Activated naive CD4-positive, alpha-beta T cell treated with anti-CD3 and anti-CD28 coated beads, Interleukin-2, amount 10 ng/mL, durations not matched to agents 7 days and 5 days (primary cell): ENCODE measurements at regions not wholly inside any gene's neighbourhood (a gene's known extent, or its start where the extent isn't known, plus 50 kb on each side); places are given as distances from the start of the nearest gene placed in this dataset.

Experiments used
- CTCF ChIA-PET: fragments of 350-600 bp; sonication (Branson Sonifier 250); formaldehyde crosslinking; loops from one replicate; lab custom pipeline; 2021; ENCODE audit warnings: antibody characterized with exemption; lab: Charles Lee
- DNase-seq: peaks from one replicate; pipeline ENCODE4 v3.0.0-alpha.2; 2020
- H3K27ac Mint-ChIP-seq: one replicate; pipeline ENCODE4 v1.8.0; 2021; ENCODE audit warnings: mild to moderate bottlenecking, moderate library complexity, mixed read lengths
- H3K27me3 Mint-ChIP-seq: one replicate; pipeline ENCODE4 v1.8.0; 2021; ENCODE audit warnings: mild to moderate bottlenecking, mixed read lengths
- H3K36me3 Mint-ChIP-seq: one replicate; pipeline ENCODE4 v1.8.0; 2021; ENCODE audit warnings: mixed read lengths
- H3K4me1 Mint-ChIP-seq: one replicate; pipeline ENCODE4 v1.8.0; 2021; ENCODE audit warnings: mixed read lengths
- H3K4me3 Mint-ChIP-seq: one replicate; pipeline ENCODE4 v1.8.0; 2021; ENCODE audit warnings: mild to moderate bottlenecking, moderate library complexity, mixed read lengths
- H3K9me3 Mint-ChIP-seq: one replicate; pipeline ENCODE4 v1.8.0; 2021; ENCODE audit warnings: mixed read lengths

- CTCF ChIA-PET: interaction anchor here (0.8 to 1.0 kb wide), 3 partner anchors 18 to 49 kb away, joined by 3 to 4 read pairs (median 3); no protein-coding TSS in a partner anchor
- Mint-ChIP-seq H3K4me3 (no peak overlapping the region), H3K36me3 (peaks cover 10% of the 10 kb centered on the region), H3K27ac (peak overlapping the region; percentile 74), H3K4me1 (peaks cover 39% of the 10 kb centered on the region), H3K27me3 (no peaks in the 10 kb centered on the region), H3K9me3 (peaks cover 10% of the 10 kb centered on the region)
- DNase-seq: no peak
Observed at GRCh38 chr10:88065383-88066049, 202.1 kb downstream of the PTEN start.

GRCh38 chr10:88066319-88066718 is 202.9 kb downstream of the PTEN start:
- Mint-ChIP-seq H3K9me3 (peaks cover 5% of the 10 kb centered on the region), H3K4me3 (no peak overlapping the region), H3K36me3 (peaks cover 8% of the 10 kb centered on the region), H3K27me3 (no peaks in the 10 kb centered on the region), H3K27ac (no peak overlapping the region), H3K4me1 (peaks cover 39% of the 10 kb centered on the region)
- DNase-seq: no peak
- CTCF ChIA-PET: interaction anchor here (0.9 to 1.0 kb wide), 2 partner anchors 18 to 48 kb away, joined by 3 to 4 read pairs; no protein-coding TSS in a partner anchor

DNA sequence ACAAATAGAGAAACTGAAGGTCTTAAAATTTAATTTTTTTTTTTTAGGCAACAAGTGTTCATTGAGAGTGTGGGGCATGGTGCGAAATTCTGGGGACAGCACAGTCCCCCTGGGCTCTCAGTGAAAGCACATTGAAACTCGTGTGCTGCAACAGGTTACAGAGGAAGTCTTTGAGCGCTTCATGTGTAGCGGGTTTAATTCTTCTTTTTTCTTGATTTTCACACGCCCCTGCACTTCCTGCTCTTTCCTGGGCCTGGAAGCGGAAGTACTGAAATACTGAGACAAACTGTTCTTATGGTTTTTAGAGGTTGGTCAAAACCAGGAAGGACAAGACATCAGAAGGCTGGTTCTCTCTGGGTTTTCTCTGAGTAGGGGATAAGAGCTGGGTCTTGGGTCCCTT is 203.5 kb downstream of the PTEN start:
- peak overlapping the region; percentile 57 for H3K27ac Mint-ChIP-seq
- CTCF ChIA-PET: interaction anchor here (1.0 kb wide), 1 partner anchor 323 kb away, joined by 3 read pairs; no protein-coding TSS in a partner anchor
- no peaks in the 10 kb centered on the region for H3K27me3 Mint-ChIP-seq
- H3K9me3 Mint-ChIP-seq: peaks cover 5% of the 10 kb centered on the region
- peak; percentile 24 for DNase-seq
- H3K36me3 Mint-ChIP-seq: peaks cover 8% of the 10 kb centered on the region
- peaks cover 39% of the 10 kb centered on the region for H3K4me1 Mint-ChIP-seq
- H3K4me3 Mint-ChIP-seq: no peak overlapping the region

GRCh38 chr10:88067737-88068136 is 204.3 kb downstream of the PTEN start:
- Mint-ChIP-seq H3K4me3 (no peak overlapping the region), H3K9me3 (peaks cover 5% of the 10 kb centered on the region), H3K36me3 (peaks cover 8% of the 10 kb centered on the region), H3K27me3 (no peaks in the 10 kb centered on the region), H3K4me1 (peaks cover 39% of the 10 kb centered on the region), H3K27ac (no peak overlapping the region)
- CTCF ChIA-PET: interaction anchor here (1.0 kb wide), 1 partner anchor 322 kb away, joined by 3 read pairs; no protein-coding TSS in a partner anchor
- DNase-seq: no peak

DNA sequence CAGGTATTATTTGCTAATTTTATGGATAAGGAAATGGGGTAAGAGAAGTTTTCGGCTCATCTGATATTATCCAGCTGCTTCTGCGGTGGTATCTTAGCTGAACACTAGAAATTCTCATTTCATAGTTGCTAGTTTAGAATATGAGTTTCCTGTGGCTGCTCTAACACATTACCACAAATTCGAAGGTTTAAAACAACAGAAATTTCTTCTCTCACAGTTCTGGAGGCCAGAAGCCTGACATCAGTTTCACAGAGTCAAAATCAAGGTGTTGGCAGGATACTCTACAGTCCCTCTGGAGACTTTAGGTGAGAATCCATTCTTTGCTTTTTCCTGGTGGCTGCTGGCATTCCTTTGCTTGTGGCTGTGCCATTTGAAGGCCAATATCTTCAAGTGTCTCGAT is 205.9 kb downstream of the PTEN start:
- Mint-ChIP-seq H3K9me3 (peaks cover 5% of the 10 kb centered on the region), H3K27me3 (no peaks in the 10 kb centered on the region), H3K4me1 (peaks cover 35% of the 10 kb centered on the region), H3K27ac (no peak overlapping the region), H3K36me3 (peaks cover 8% of the 10 kb centered on the region), H3K4me3 (no peak overlapping the region)
- no peak for DNase-seq
- CTCF ChIA-PET: no interaction called here

- Mint-ChIP-seq H3K4me3 (no peak overlapping the region), H3K9me3 (peaks cover 5% of the 10 kb centered on the region), H3K36me3 (peaks cover 8% of the 10 kb centered on the region), H3K27me3 (no peaks in the 10 kb centered on the region), H3K27ac (no peak overlapping the region), H3K4me1 (peaks cover 26% of the 10 kb centered on the region)
- no peak for DNase-seq
- CTCF ChIA-PET: no interaction called here
Observed at GRCh38 chr10:88070080-88070880, 206.9 kb downstream of the PTEN start.

- Mint-ChIP-seq H3K4me1 (peaks cover 19% of the 10 kb centered on the region), H3K4me3 (no peak overlapping the region), H3K27ac (no peak overlapping the region), H3K27me3 (no peaks in the 10 kb centered on the region), H3K9me3 (peaks cover 5% of the 10 kb centered on the region), H3K36me3 (peaks cover 8% of the 10 kb centered on the region)
- CTCF ChIA-PET: no interaction called here
- DNase-seq: no peak
Observed at GRCh38 chr10:88071879-88072278, 208.5 kb downstream of the PTEN start.

DNA sequence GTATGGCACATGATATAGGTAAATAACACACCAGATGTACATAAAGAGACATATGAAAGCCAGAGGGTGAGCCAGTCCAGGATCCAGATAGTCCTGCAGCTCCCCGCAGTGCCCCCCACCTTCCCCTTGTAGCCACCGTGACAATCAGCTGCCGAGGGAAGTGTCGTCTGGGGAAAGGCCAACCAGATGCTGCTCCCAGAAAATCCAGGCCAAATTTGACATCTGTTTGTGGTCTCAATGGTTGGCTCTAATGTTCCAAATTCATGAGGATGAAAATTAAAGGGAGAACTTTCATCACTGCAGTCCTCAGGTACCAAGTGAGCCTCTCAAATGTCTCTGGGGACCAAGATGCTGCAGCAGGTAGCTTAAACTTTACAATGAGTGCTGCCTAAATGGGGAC is 210.3 kb downstream of the PTEN start:
- CTCF ChIA-PET: no interaction called here
- Mint-ChIP-seq H3K27me3 (peaks cover 5% of the 10 kb centered on the region), H3K4me3 (no peak overlapping the region), H3K4me1 (peaks cover 8% of the 10 kb centered on the region), H3K27ac (no peak overlapping the region), H3K9me3 (no peaks in the 10 kb centered on the region), H3K36me3 (no peaks in the 10 kb centered on the region)
- no peak for DNase-seq

- Mint-ChIP-seq H3K9me3 (no peaks in the 10 kb centered on the region), H3K36me3 (no peaks in the 10 kb centered on the region), H3K4me3 (no peak overlapping the region), H3K4me1 (peaks cover 8% of the 10 kb centered on the region), H3K27me3 (peaks cover 10% of the 10 kb centered on the region), H3K27ac (no peak overlapping the region)
- CTCF ChIA-PET: no interaction called here
- DNase-seq: no peak
Observed at GRCh38 chr10:88074971-88075370, 211.5 kb downstream of the PTEN start.

DNA sequence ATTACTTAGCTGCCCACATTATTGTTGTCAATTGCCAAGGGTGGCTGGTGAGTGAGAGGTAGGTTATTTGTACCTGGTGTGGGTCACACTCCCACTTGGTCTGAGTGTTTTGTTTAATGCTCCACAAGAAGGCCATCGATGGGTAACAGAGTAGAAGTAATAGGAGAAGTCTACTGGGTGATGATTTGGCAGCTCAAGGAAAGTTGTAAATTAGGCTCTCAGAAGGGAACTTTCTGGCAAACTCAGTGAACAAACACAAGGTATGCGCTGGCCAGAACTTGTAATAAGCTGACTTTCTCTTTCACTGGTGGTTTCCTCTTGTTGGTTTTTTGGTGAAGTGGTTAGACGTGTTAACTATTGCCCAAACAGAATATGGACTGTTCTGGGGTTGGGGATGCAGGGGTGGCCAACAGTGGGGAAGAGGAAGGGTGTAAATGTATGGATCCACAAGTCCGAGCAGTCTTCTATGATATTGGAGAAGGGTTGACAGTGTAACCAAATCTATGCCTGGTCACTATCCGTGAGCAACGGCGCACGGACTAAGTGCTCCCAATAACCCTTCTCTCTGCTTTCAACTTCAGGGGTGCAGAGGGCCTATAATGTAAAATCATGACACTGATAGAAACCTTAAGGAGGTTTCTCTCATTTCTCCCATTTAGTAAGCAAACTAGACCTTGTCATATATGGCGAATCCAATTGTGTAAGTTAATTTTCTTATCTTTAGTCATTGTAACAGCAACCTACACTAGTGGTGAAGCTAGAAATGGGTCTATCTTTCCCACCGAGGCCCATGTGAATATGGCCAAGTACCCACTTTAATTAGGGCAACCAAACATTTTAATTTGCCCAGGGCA is 212.8 kb downstream of the PTEN start:
- CTCF ChIA-PET: no interaction called here
- DNase-seq: no peak
- Mint-ChIP-seq H3K9me3 (no peaks in the 10 kb centered on the region), H3K4me1 (peaks cover 8% of the 10 kb centered on the region), H3K36me3 (no peaks in the 10 kb centered on the region), H3K27me3 (peaks cover 11% of the 10 kb centered on the region), H3K4me3 (no peak overlapping the region), H3K27ac (no peak overlapping the region)

DNA sequence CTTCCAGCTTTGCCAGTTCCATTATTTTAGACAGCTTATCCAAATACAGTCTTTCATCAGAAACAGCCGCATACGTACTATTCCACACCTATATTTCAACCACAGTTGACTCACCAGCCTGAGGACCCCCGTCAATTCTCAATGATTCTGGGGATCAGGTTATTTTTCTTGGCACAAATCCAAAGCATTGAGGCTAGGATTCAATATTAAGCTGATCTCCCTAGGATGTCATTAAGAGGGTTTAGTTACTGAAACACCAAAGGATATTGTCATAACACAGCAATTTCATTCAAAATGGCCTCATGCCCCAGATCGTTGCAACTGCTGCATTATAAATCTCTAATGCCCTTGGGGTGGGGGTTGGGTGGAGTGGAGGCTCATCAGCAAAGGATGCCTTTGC is 214.6 kb downstream of the PTEN start:
- CTCF ChIA-PET: no interaction called here
- H3K27me3 Mint-ChIP-seq: peaks cover 15% of the 10 kb centered on the region
- H3K36me3 Mint-ChIP-seq: no peaks in the 10 kb centered on the region
- DNase-seq: no peak
- H3K4me3 Mint-ChIP-seq: no peak overlapping the region
- peaks cover 8% of the 10 kb centered on the region for H3K4me1 Mint-ChIP-seq
- H3K27ac Mint-ChIP-seq: no peak overlapping the region
- H3K9me3 Mint-ChIP-seq: no peaks in the 10 kb centered on the region

DNA sequence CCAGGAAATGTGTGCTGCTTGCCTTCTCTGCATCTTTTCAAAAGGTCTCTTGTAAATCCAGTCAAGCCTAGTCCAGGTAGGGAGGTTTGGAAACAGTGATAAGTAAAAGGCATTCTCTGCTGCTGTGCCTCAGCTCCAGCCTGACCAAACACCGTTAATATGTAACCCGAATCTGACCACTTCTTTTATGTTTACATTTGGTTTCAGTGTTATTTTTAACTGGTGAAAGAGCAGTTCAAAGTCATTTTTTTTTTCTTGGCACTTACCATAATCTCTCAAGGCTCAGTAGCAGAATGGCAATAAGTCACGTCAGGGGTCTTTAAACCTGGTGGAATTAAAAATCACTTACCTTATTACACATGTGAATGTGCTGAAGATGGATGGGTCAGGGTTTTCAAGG is 216.8 kb downstream of the PTEN start:
- no peaks in the 10 kb centered on the region for H3K9me3 Mint-ChIP-seq
- H3K27ac Mint-ChIP-seq: no peak overlapping the region
- H3K4me3 Mint-ChIP-seq: no peak overlapping the region
- DNase-seq: no peak
- H3K4me1 Mint-ChIP-seq: peaks cover 8% of the 10 kb centered on the region
- CTCF ChIA-PET: no interaction called here
- H3K36me3 Mint-ChIP-seq: no peaks in the 10 kb centered on the region
- peaks cover 19% of the 10 kb centered on the region for H3K27me3 Mint-ChIP-seq

GRCh38 chr10:88081457-88082054 is 218.1 kb downstream of the PTEN start:
- H3K27me3 Mint-ChIP-seq: peaks cover 22% of the 10 kb centered on the region
- H3K27ac Mint-ChIP-seq: no peak overlapping the region
- H3K9me3 Mint-ChIP-seq: no peaks in the 10 kb centered on the region
- H3K36me3 Mint-ChIP-seq: no peaks in the 10 kb centered on the region
- DNase-seq: no peak
- CTCF ChIA-PET: no interaction called here
- no peak overlapping the region for H3K4me3 Mint-ChIP-seq
- peaks cover under 1% of the 10 kb centered on the region for H3K4me1 Mint-ChIP-seq

DNA sequence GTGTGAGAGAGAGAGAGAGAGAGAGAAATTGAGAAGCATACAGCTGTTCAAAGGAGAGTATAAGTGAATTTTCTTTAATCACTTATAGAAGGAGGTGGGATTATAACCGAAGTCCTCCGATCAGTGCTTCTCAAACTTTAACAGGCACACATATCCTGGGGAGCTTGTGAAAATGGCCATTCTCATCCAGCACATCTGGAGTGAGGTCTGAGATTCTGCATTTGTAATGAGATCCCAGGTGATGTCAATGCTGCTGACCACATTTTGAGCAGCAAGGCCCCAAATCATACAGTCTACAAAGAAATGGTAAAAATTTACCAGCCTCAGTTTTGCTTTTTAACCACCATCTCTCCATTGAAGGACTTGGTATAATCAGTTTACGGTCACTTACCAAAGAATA is 219.0 kb downstream of the PTEN start:
- H3K27me3 Mint-ChIP-seq: peaks cover 27% of the 10 kb centered on the region
- no peaks in the 10 kb centered on the region for H3K4me1 Mint-ChIP-seq
- CTCF ChIA-PET: no interaction called here
- no peak overlapping the region for H3K27ac Mint-ChIP-seq
- no peaks in the 10 kb centered on the region for H3K9me3 Mint-ChIP-seq
- no peaks in the 10 kb centered on the region for H3K36me3 Mint-ChIP-seq
- H3K4me3 Mint-ChIP-seq: no peak overlapping the region
- no peak for DNase-seq
